PC-3 (cell line): ENCODE measurements at regions not wholly inside any gene's neighbourhood (a gene's known extent, or its start where the extent isn't known, plus 50 kb on each side); places are given as distances from the start of the nearest gene placed in this dataset.

Experiments
- CTCF ChIP-seq: fragments of 300-600 bp; sonication (generic); conservative IDR thresholded peaks from 2 replicates; pipeline ENCODE4 v1.5.1; 2017; ENCODE audit warnings: antibody characterized with exemption, low read depth, mild to moderate bottlenecking, low read length
- EZH2 ChIP-seq: fragments of 300-600 bp; sonication (generic); IDR thresholded peaks from one replicate; pipeline ENCODE4 v1.6.1; 2017; ENCODE audit warnings: antibody characterized with exemption, mild to moderate bottlenecking, low read length; ENCODE audit not compliant: unreplicated experiment

GRCh38 chr16:86714166-86714565 lies 135.8 kb downstream of the FOXL1 start:
- TF ChIP-seq EZH2 (no peak), CTCF (no peak)
